Panc1 (cell line): ENCODE measurements at regions not wholly inside any gene's neighbourhood (a gene's known extent, or its start where the extent isn't known, plus 50 kb on each side); places are given as distances from the start of the nearest gene placed in this dataset.

Experiments used
- CTCF ChIP-seq: fragments of 450-650 bp; IDR thresholded peaks from 2 replicates; pipeline ENCODE4 v1.5.1; 2017; ENCODE audit warnings: mild to moderate bottlenecking
- POLR2AphosphoS5 ChIP-seq: IDR thresholded peaks from 2 replicates; pipeline ENCODE4 v1.6.1; 2012; ENCODE audit warnings: mild to moderate bottlenecking, low read depth, low read length, moderate library complexity
- REST ChIP-seq, 2 experiments: IDR thresholded peaks; 2 replicates each; pipeline ENCODE4 v1.6.1; 2011 to 2012; ENCODE audit warnings: low read depth in 2 of 2, control low read depth in 1 of 2, low read length in 1 of 2, mild to moderate bottlenecking in 1 of 2, moderate library complexity in 1 of 2; ENCODE audit not compliant: insufficient read depth in 1 of 2
- SIN3A ChIP-seq: IDR thresholded peaks from 2 replicates; pipeline ENCODE4 v1.6.1; 2012; ENCODE audit warnings: low read depth, mild to moderate bottlenecking, low read length, moderate library complexity, borderline replicate concordance; ENCODE audit not compliant: insufficient read depth
- TCF7L2 ChIP-seq: IDR thresholded peaks from 2 replicates; pipeline ENCODE4 v1.6.1; 2011; ENCODE audit warnings: mild to moderate bottlenecking, low read depth, low read length, inconsistent platforms

- no peak for TF ChIP-seq REST (IDR thresholded peaks at IDR 0.05; ENCODE audit: insufficient read depth in 1 of 2, low read depth in 2 of 2, low read length in 1 of 2)
- no peak for TF ChIP-seq POLR2AphosphoS5
- TF ChIP-seq CTCF, result no peak
- no peak for TF ChIP-seq SIN3A
- TF ChIP-seq TCF7L2, result no peak
Measured at GRCh38 chr14:98855926-98856715, 415.9 kb downstream of the BCL11B start.
